ENCODE measurements at regions not wholly inside any gene's neighbourhood (a gene's known extent, or its start where the extent isn't known, plus 50 kb on each side); places are given as distances from the start of the nearest gene placed in this dataset.

DNA sequence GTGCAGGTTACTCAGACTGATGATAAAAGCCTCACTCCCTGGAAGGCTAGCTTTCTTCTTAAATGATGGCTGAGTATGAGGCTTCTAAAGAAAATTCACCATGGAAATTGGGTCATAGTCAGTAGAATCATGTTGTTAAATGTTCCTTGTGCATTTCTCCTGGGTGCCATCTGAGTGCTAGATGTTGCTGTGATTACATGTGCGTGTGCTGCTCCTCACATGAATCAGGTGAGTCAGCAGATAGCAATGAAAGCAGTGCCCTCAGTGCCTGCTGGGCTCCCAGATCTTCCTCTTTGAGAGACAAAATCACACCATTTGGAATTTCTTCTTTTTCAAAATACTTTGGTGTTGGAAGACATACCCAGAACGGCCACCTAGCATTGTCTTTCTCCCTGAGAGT lies 331.7 kb downstream of the XPNPEP1 start:
- Histone ChIP-seq H3K9me3 (ENCODE audit: control insufficient read depth, insufficient read depth, low read length) (peaks cover 3% of the 10 kb centered on the region), H3K56ac (ENCODE audit: extremely low read depth, insufficient read depth, low read length) (no peak overlapping the region), H2BK120ac (ENCODE audit: low read depth, low read length) (no peak overlapping the region), H3K9me1 (ENCODE audit: insufficient read depth, low read length) (no peaks in the 10 kb centered on the region), H4K91ac (ENCODE audit: insufficient read depth, low read depth, low read length) (no peak overlapping the region), H2BK5ac (ENCODE audit: low read depth, low read length, poor library complexity, severe bottlenecking) (no peak overlapping the region), H3K14ac (replicated peaks; ENCODE audit: low read depth, low read length) (no peak overlapping the region), H4K20me1 (ENCODE audit: insufficient read depth, low read length) (no peaks in the 10 kb centered on the region), H2AK9ac (replicated peaks; ENCODE audit: low read depth, low read length, poor library complexity) (no peak overlapping the region), H3K27me3 (ENCODE audit: control insufficient read depth, insufficient read depth, low read length) (no peaks in the 10 kb centered on the region), H4K5ac (ENCODE audit: low read depth, low read length) (no peak overlapping the region), H3K4ac (ENCODE audit: low read depth, low read length) (no peak overlapping the region), H3K18ac (ENCODE audit: low read depth, low read length) (no peak overlapping the region), H4K8ac (ENCODE audit: low read depth in 2 of 2, low read length in 2 of 2) (no peak overlapping the region), H3K27ac (ENCODE audit: insufficient read depth, low read length) (no peak overlapping the region), H3K4me1 (ENCODE audit: control insufficient read depth, insufficient read depth, low read length) (no peaks in the 10 kb centered on the region), H3K23ac (ENCODE audit: low read depth, low read length) (no peak overlapping the region), H3K4me3 (ENCODE audit: insufficient read depth, low read depth, low read length) (no peak overlapping the region), H2BK20ac (ENCODE audit: low read depth, low read length) (no peak overlapping the region), H2AFZ (replicated peaks; ENCODE audit: low read length, poor library complexity) (no peak overlapping the region), H3K36me3 (ENCODE audit: control insufficient read depth, insufficient read depth, low read length) (no peaks in the 10 kb centered on the region), H2AK5ac (ENCODE audit: low read depth, low read length) (no peak overlapping the region), H3K79me1 (ENCODE audit: low read depth in 1 of 2, low read length in 2 of 2) (no peaks in the 10 kb centered on the region), H2BK15ac (ENCODE audit: low read depth, low read length) (no peak overlapping the region), H3K9ac (ENCODE audit: low read depth, low read length) (no peak overlapping the region), H3K4me2 (ENCODE audit: low read depth, low read length) (no peak overlapping the region)
- dilution Hi-C loops (cut with HindIII; ENCODE audit: low sequenced_read_pairs, unreplicated experiment) (no loop called here), intact Hi-C loops (cut with micrococcal nuclease) (no loop called here), in situ Hi-C loops (cut with MboI; ENCODE audit: low sequenced_read_pairs) (no loop called here)
- POLR2A ChIA-PET (ENCODE audit: unreplicated experiment) = no interaction called here
- DNase-seq (no peak), ATAC-seq (ENCODE audit: low read depth) (no peak)
- TF ChIP-seq MAZ (IDR thresholded peaks at IDR 0.05; ENCODE audit: borderline replicate concordance, low read depth, low read length) = no peak
- TF ChIP-seq BHLHE40 (IDR thresholded peaks at IDR 0.05; ENCODE audit: low read depth, low read length) = no peak
- TF ChIP-seq NFE2L2 (IDR thresholded peaks at IDR 0.05; ENCODE audit: low read depth, low read length) = no peak
- TF ChIP-seq, protein P1, sequence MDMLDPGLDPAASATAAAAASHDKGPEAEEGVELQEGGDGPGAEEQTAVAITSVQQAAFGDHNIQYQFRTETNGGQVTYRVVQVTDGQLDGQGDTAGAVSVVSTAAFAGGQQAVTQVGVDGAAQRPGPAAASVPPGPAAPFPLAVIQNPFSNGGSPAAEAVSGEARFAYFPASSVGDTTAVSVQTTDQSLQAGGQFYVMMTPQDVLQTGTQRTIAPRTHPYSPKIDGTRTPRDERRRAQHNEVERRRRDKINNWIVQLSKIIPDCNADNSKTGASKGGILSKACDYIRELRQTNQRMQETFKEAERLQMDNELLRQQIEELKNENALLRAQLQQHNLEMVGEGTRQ (IDR thresholded peaks at IDR 0.05; ENCODE audit: low read depth, low read length) = no peak
- no peak for TF ChIP-seq RAD21 (IDR thresholded peaks at IDR 0.05; ENCODE audit: low read length)
- no peak for TF ChIP-seq CEBPB (IDR thresholded peaks at IDR 0.05; ENCODE audit: low read depth, low read length)
- TF ChIP-seq RFX5 (IDR thresholded peaks at IDR 0.05; ENCODE audit: low read depth, low read length) = no peak
- TF ChIP-seq, protein P2, sequence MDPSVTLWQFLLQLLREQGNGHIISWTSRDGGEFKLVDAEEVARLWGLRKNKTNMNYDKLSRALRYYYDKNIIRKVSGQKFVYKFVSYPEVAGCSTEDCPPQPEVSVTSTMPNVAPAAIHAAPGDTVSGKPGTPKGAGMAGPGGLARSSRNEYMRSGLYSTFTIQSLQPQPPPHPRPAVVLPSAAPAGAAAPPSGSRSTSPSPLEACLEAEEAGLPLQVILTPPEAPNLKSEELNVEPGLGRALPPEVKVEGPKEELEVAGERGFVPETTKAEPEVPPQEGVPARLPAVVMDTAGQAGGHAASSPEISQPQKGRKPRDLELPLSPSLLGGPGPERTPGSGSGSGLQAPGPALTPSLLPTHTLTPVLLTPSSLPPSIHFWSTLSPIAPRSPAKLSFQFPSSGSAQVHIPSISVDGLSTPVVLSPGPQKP (IDR thresholded peaks at IDR 0.05; ENCODE audit: borderline replicate concordance, low read depth, low read length) = no peak
- TF ChIP-seq MAFK (IDR thresholded peaks at IDR 0.05; ENCODE audit: low read depth, low read length) = no peak
- no peak for TF ChIP-seq MXI1 (IDR thresholded peaks at IDR 0.05; ENCODE audit: borderline replicate concordance, low read depth, low read length)
- TF ChIP-seq POLR2A (IDR thresholded peaks at IDR 0.05; ENCODE audit: low read depth, low read length) = no peak
- no TSS peak for BruUV-seq (replicated peaks)
- WGBS, 2 experiments (ENCODE audit: extremely low coverage in 2 of 2, insufficient read length in 1 of 2) = no CpG with 5 or more reads among the region's 2 CpGs
- CTCF ChIA-PET = no interaction called here

All from IMR-90 (cell line).